ENCODE measurements at regions not wholly inside any gene's neighbourhood (a gene's known extent, or its start where the extent isn't known, plus 50 kb on each side); places are given as distances from the start of the nearest gene placed in this dataset.

DNA sequence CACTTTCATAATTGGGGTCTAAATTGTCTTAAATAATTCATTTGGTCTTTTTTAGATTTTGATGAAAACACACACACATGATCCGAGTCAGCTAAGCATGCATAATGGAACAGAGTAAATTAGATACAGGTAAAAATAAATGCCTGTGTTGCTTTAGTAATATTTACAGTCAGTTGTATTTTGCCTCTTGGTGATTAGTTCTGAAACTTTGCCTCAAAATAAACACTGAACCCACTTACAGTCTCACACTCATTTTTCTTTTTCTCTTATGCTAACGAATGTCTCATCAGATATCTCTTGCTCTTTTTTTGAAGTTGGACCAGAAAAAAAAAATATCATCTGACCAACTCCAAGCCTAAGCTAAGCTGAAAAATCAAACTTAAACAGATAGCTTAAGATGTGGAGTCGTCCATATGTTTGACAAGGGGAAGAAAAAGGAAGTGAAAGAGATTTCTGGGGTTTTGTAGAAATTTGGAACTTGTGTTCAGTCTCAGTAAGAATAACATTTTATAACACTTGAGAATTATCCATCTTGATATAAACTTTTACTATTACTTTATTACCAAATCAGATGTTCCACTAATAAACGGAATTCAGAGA lies 592.5 kb downstream of the RPL10L start:
- H3K9me3 ChIP-seq (ENCODE audit: control insufficient read depth, insufficient read depth, low read depth, low read length), result no peaks in the 10 kb centered on the region
- H3K27ac ChIP-seq (ENCODE audit: low read depth, low read length), result no peak overlapping the region
- no peak overlapping the region for H3K4me3 ChIP-seq (ENCODE audit: low read depth, low read length)
- H3K4me1 ChIP-seq (ENCODE audit: control insufficient read depth, insufficient read depth, low read length), result no peaks in the 10 kb centered on the region
- no peaks in the 10 kb centered on the region for H3K36me3 ChIP-seq (ENCODE audit: control insufficient read depth, insufficient read depth, low read length)
- no peaks in the 10 kb centered on the region for H3K27me3 ChIP-seq (ENCODE audit: control insufficient read depth, insufficient read depth, low read length)
- no peak overlapping the region for H3K9ac ChIP-seq (ENCODE audit: low read length)

GRCh38 chr14:46057799-46058198 lies 593.8 kb downstream of the RPL10L start:
- Histone ChIP-seq H3K9ac (ENCODE audit: low read length) (no peak overlapping the region), H3K9me3 (ENCODE audit: control insufficient read depth, insufficient read depth, low read depth, low read length) (no peaks in the 10 kb centered on the region), H3K27me3 (ENCODE audit: control insufficient read depth, insufficient read depth, low read length) (no peaks in the 10 kb centered on the region), H3K36me3 (ENCODE audit: control insufficient read depth, insufficient read depth, low read length) (no peaks in the 10 kb centered on the region), H3K4me3 (ENCODE audit: low read depth, low read length) (no peak overlapping the region), H3K4me1 (ENCODE audit: control insufficient read depth, insufficient read depth, low read length) (no peaks in the 10 kb centered on the region), H3K27ac (ENCODE audit: low read depth, low read length) (no peak overlapping the region)

DNA sequence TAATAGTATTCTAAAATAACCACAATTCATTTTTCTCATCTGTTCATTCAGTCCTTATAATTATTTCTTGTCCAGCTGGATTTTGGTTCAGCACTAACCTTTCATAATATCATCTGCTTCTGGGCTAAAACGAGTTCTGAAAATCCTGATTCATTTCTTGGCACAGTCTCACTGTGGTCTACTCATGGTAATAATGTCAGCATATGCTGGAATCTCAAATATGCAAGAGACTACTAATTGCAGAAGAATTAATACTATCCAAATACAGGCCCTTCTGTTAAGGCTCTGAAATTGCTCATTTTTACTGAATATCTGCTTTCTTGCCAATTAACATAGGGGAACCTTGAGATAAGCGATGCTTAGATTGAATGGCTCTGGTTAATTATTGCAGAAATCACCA lies 597.1 kb downstream of the RPL10L start:
- Histone ChIP-seq H3K9ac (ENCODE audit: low read length) (no peak overlapping the region), H3K9me3 (ENCODE audit: control insufficient read depth, insufficient read depth, low read depth, low read length) (no peaks in the 10 kb centered on the region), H3K27ac (ENCODE audit: low read depth, low read length) (no peak overlapping the region), H3K27me3 (ENCODE audit: control insufficient read depth, insufficient read depth, low read length) (no peaks in the 10 kb centered on the region), H3K4me3 (ENCODE audit: low read depth, low read length) (no peak overlapping the region), H3K4me1 (ENCODE audit: control insufficient read depth, insufficient read depth, low read length) (0 out of 2 replicates have a peak, but pooled peaks cover 4% of the 10 kb centered on the region), H3K36me3 (ENCODE audit: control insufficient read depth, insufficient read depth, low read length) (no peaks in the 10 kb centered on the region)

DNA sequence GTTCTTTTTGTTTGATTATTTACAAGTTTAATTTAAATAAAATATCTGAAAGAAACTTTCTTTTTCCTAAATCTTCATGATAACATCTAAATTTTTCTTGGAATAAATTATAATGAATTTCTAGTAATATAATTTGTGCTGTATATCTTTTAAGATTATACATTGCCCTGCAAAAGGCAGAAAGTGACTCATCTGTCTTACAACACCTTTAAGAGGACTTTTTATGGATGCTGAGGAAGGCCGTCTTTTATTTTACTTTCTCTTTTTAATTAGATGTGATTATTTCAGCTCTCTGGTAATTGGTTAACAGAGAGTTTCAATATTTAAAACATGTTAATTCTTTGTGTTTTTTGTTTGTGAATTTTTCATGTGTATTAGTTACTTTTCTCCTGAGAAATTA lies 598.4 kb downstream of the RPL10L start:
- no peak overlapping the region for H3K4me3 ChIP-seq (ENCODE audit: low read depth, low read length)
- 0 out of 2 replicates have a peak, but pooled peaks cover 4% of the 10 kb centered on the region for H3K4me1 ChIP-seq (ENCODE audit: control insufficient read depth, insufficient read depth, low read length)
- H3K27ac ChIP-seq (ENCODE audit: low read depth, low read length), result no peak overlapping the region
- H3K27me3 ChIP-seq (ENCODE audit: control insufficient read depth, insufficient read depth, low read length), result no peaks in the 10 kb centered on the region
- H3K9me3 ChIP-seq (ENCODE audit: control insufficient read depth, insufficient read depth, low read depth, low read length), result no peaks in the 10 kb centered on the region
- H3K36me3 ChIP-seq (ENCODE audit: control insufficient read depth, insufficient read depth, low read length), result no peaks in the 10 kb centered on the region
- H3K9ac ChIP-seq (ENCODE audit: low read length), result no peak overlapping the region

DNA sequence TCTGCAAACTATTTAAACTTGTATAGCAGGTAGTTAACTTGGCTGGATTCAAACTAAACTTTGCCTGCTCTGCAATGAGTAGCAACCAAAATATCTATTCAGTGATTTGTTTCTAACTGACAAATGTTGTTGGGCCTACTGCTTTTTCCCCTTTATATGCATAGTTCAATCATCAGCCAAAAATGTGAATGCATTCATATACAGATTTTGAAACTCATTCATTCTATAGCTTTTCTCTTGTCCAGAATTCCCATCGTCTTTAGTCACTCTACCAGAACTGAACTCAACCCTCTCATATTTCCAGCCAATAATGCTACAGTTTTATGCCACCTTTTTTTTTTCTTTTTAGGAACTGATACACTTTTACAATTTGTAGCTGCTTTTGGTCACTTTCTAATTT lies 599.8 kb downstream of the RPL10L start:
- no peak overlapping the region for H3K9ac ChIP-seq (ENCODE audit: low read length)
- H3K27me3 ChIP-seq (ENCODE audit: control insufficient read depth, insufficient read depth, low read length), result no peaks in the 10 kb centered on the region
- H3K36me3 ChIP-seq (ENCODE audit: control insufficient read depth, insufficient read depth, low read length), result no peaks in the 10 kb centered on the region
- H3K4me1 ChIP-seq (ENCODE audit: control insufficient read depth, insufficient read depth, low read length), result 0 out of 2 replicates have a peak, but pooled peaks cover 4% of the 10 kb centered on the region
- H3K27ac ChIP-seq (ENCODE audit: low read depth, low read length), result no peak overlapping the region
- H3K4me3 ChIP-seq (ENCODE audit: low read depth, low read length), result no peak overlapping the region
- H3K9me3 ChIP-seq (ENCODE audit: control insufficient read depth, insufficient read depth, low read depth, low read length), result no peaks in the 10 kb centered on the region

- H3K9me3 ChIP-seq (ENCODE audit: control insufficient read depth, insufficient read depth, low read depth, low read length), result no peaks in the 10 kb centered on the region
Measured at GRCh38 chr14:46048127-46048526, 603.5 kb downstream of the RPL10L start.

DNA sequence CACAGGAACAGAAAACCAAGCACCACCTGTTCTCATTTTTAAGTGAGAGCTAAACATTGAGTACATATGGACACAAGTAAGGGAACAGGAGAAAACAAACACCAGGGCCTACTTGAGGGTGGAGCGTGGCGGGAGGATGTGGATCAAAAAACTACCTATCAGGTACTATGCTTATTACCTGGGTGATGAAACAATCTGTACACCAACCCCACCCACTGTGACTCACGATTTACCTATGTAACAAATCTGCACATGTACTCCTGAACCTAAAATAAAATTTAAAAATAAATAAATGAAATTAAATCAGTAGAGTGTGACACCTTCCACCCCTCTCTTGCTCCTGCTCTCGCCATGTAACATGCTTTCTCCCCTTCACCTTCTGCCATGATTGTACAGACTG lies 615.5 kb downstream of the RPL10L start:
- no peaks in the 10 kb centered on the region for H3K36me3 ChIP-seq (ENCODE audit: control insufficient read depth, insufficient read depth, low read length)
- no peak overlapping the region for H3K27ac ChIP-seq (ENCODE audit: low read depth, low read length)
- H3K9me3 ChIP-seq (ENCODE audit: control insufficient read depth, insufficient read depth, low read depth, low read length), result no peaks in the 10 kb centered on the region
- H3K27me3 ChIP-seq (ENCODE audit: control insufficient read depth, insufficient read depth, low read length), result no peaks in the 10 kb centered on the region
- H3K9ac ChIP-seq (ENCODE audit: low read length), result no peak overlapping the region
- no peaks in the 10 kb centered on the region; the same call in 1 of the 2 replicates for H3K4me1 ChIP-seq (ENCODE audit: control insufficient read depth, insufficient read depth, low read length)
- H3K4me3 ChIP-seq (ENCODE audit: low read depth, low read length), result no peak overlapping the region

More at GRCh38 chr14:46048127-46048526, 603.5 kb downstream of the RPL10L start:
- Histone ChIP-seq H3K4me3 (ENCODE audit: low read depth, low read length) (no peak overlapping the region), H3K27me3 (ENCODE audit: control insufficient read depth, insufficient read depth, low read length) (no peaks in the 10 kb centered on the region), H3K36me3 (ENCODE audit: control insufficient read depth, insufficient read depth, low read length) (no peaks in the 10 kb centered on the region), H3K4me1 (ENCODE audit: control insufficient read depth, insufficient read depth, low read length) (0 out of 2 replicates have a peak, but pooled peaks cover 4% of the 10 kb centered on the region), H3K9ac (ENCODE audit: low read length) (no peak overlapping the region), H3K27ac (ENCODE audit: low read depth, low read length) (no peak overlapping the region)

DNA sequence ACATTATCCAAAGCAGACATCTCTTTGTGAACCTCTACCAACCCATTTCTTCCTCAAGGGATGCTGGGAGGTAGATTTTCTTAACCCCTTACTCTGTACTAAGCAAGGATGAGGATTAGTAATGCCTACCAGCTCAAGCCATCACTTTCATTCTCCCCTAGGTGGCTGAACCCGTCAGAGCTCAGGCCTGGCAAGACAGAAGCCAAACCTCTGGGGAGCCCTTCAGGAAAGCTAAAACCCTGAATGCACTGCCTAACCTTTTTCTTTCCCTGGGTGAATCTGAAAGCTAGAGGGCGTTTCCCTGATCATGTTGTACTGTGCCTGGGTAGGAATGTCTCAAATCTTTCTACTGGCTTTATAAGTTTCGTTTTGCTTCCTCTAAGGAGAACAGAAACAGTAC lies 617.3 kb downstream of the RPL10L start:
- no peak overlapping the region for H3K27ac ChIP-seq (ENCODE audit: low read depth, low read length)
- H3K4me1 ChIP-seq (ENCODE audit: control insufficient read depth, insufficient read depth, low read length), result no peaks in the 10 kb centered on the region; the same call in 1 of the 2 replicates
- no peak overlapping the region for H3K9ac ChIP-seq (ENCODE audit: low read length)
- no peaks in the 10 kb centered on the region for H3K36me3 ChIP-seq (ENCODE audit: control insufficient read depth, insufficient read depth, low read length)
- H3K27me3 ChIP-seq (ENCODE audit: control insufficient read depth, insufficient read depth, low read length), result no peaks in the 10 kb centered on the region
- H3K4me3 ChIP-seq (ENCODE audit: low read depth, low read length), result no peak overlapping the region
- H3K9me3 ChIP-seq (ENCODE audit: control insufficient read depth, insufficient read depth, low read depth, low read length), result no peaks in the 10 kb centered on the region

DNA sequence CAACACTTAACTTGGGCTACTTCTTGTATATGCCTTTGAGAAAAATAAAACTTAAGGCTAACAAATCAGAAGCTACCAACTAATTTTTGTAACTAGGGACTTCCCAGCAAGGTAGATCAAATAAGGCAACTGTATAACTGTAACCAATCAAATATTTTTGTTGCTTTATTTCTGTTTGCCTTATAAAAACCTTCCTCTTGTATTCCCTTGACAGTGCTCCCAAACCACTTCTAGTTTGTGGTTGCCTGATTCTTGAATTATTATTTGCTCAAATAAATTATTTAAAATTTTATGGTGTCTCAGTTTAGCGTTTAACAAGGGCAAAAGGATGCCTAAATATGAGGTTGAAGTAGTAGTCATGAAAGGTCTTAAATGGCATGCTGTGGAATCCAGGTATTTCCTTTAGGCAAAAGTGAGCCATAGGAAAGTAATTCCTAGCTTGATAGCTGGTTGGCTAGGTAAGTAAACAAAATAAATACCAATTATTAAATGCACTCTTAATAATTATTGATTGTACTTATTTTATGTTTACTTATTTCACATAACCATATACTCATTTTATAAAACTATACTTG lies 632.6 kb downstream of the RPL10L start:
- H3K4me3 ChIP-seq (ENCODE audit: low read depth, low read length), result no peak overlapping the region
- H3K27ac ChIP-seq (ENCODE audit: low read depth, low read length), result 0 out of 2 replicates have a peak overlapping the region, but pooled peaks have one; percentile 52
- no peaks in the 10 kb centered on the region for H3K36me3 ChIP-seq (ENCODE audit: control insufficient read depth, insufficient read depth, low read length)
- peaks cover 10% of the 10 kb centered on the region for H3K4me1 ChIP-seq (ENCODE audit: control insufficient read depth, insufficient read depth, low read length)
- no peak overlapping the region for H3K9ac ChIP-seq (ENCODE audit: low read length)
- H3K9me3 ChIP-seq (ENCODE audit: control insufficient read depth, insufficient read depth, low read depth, low read length), result no peaks in the 10 kb centered on the region
- no peaks in the 10 kb centered on the region for H3K27me3 ChIP-seq (ENCODE audit: control insufficient read depth, insufficient read depth, low read length)

- peaks cover 21% of the 10 kb centered on the region for H3K9me3 ChIP-seq (ENCODE audit: control insufficient read depth, insufficient read depth, low read depth, low read length)
- H3K4me3 ChIP-seq (ENCODE audit: low read depth, low read length), result no peak overlapping the region
- H3K27me3 ChIP-seq (ENCODE audit: control insufficient read depth, insufficient read depth, low read length), result no peaks in the 10 kb centered on the region
- no peak overlapping the region for H3K27ac ChIP-seq (ENCODE audit: low read depth, low read length)
- no peaks in the 10 kb centered on the region for H3K36me3 ChIP-seq (ENCODE audit: control insufficient read depth, insufficient read depth, low read length)
- no peak overlapping the region for H3K9ac ChIP-seq (ENCODE audit: low read length)
- H3K4me1 ChIP-seq (ENCODE audit: control insufficient read depth, insufficient read depth, low read length), result no peaks in the 10 kb centered on the region
Measured at GRCh38 chr14:46008348-46008747, 643.2 kb downstream of the RPL10L start.

DNA sequence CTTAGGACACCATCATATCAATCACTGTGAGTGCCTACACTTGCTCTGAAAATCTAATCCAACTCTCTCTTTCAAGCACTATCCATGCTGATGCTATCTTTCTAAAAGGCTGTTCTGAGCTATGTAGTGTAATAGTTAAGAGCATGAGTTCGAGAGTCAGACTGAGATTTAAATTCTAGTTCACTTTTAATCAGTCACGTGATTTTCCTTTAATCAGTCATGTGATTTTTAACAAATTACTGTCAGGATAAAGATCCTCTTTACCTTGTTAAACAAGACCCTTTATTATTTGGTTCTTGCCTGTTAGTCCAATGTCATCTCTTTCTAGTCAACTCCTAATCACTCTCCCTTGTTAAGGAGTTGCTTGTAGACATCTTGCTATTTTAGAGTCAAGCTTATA lies 653.0 kb downstream of the RPL10L start:
- no peak overlapping the region for H3K9ac ChIP-seq (ENCODE audit: low read length)
- H3K4me1 ChIP-seq (ENCODE audit: control insufficient read depth, insufficient read depth, low read length), result no peaks in the 10 kb centered on the region
- no peak overlapping the region for H3K4me3 ChIP-seq (ENCODE audit: low read depth, low read length)
- H3K27ac ChIP-seq (ENCODE audit: low read depth, low read length), result no peak overlapping the region
- H3K9me3 ChIP-seq (ENCODE audit: control insufficient read depth, insufficient read depth, low read depth, low read length), result no peaks in the 10 kb centered on the region
- H3K36me3 ChIP-seq (ENCODE audit: control insufficient read depth, insufficient read depth, low read length), result no peaks in the 10 kb centered on the region
- no peaks in the 10 kb centered on the region for H3K27me3 ChIP-seq (ENCODE audit: control insufficient read depth, insufficient read depth, low read length)
